ENCODE measurements at regions not wholly inside any gene's neighbourhood (a gene's known extent, or its start where the extent isn't known, plus 50 kb on each side); places are given as distances from the start of the nearest gene placed in this dataset.

DNA sequence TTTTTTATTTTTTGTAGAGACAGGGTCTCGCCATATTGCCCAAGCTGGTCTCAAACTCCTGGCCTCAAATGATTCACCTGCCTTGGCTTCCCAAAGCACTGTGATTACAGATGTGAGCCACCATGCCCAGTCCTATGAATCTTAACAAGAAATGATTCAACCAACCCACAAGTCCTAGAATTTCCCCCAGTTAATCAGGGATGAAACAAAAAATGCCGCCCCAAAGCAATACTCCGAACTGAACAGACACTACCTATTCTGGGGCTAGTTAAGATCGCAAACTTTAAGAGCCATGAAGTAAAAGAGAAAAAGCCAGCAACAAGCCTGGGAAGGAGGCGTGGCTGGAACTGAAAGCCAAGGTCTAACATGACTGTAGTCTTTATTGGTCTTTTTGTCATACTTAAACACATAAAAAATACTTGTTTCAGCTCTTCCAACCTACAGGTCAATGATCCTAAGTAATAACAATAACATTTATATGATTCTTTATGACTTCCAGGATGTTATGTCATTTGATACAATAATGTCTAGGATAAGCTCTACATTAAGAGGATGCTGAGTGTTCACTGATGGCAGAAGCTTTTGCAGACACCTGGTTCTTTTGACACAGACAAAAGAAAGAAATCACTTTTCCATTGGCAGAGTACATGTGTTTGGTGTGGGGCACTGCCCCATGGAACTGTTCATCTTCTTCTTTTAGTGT lies 361.1 kb upstream of the TLE4 start:
- DNase-seq, result no peak
- Mint-ChIP-seq H3K36me3 (ENCODE audit: low read depth) (no peaks in the 10 kb centered on the region), H3K4me1 (ENCODE audit: low read depth) (no peaks in the 10 kb centered on the region), H3K27ac (no peak overlapping the region), H3K27me3 (peaks cover 9% of the 10 kb centered on the region), H3K9me3 (no peaks in the 10 kb centered on the region), H3K4me3 (no peak overlapping the region)

DNA sequence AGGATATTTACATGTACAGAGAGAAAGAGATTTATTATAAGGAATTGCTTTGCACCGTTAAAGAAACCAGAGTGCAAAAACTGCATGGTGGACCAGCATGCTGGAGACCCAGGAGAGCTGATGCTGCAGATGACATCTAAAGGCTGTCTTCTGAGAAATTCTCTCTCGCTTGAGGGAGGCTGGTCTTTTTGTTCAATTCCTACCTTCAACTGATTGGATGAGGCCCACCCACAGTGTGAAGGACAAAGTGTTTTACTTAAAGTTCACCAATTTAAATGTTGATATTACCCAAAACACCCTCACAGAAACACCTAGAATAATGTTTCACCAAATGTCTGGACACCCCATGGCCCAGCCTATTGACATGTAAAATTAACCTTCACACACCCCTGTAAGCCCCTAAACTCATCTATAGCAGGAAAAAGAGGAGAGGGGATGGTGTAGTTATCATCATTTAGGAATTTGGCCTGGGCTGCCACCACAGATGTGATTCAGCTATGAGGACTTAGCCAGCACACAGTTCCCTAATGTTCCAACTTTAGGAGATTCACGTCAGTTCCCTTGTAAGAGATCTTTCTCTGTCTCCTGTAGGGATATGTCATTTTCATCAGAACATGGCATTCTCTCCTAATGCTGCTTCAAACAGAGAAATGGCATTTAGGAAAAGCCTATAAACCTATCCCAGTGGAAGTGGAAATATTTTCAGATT lies 358.2 kb upstream of the TLE4 start:
- Mint-ChIP-seq H3K36me3 (ENCODE audit: low read depth) (no peaks in the 10 kb centered on the region), H3K27ac (no peak overlapping the region), H3K4me1 (ENCODE audit: low read depth) (no peaks in the 10 kb centered on the region), H3K27me3 (peaks cover 9% of the 10 kb centered on the region), H3K4me3 (no peak overlapping the region), H3K9me3 (no peaks in the 10 kb centered on the region)
- DNase-seq, result no peak

DNA sequence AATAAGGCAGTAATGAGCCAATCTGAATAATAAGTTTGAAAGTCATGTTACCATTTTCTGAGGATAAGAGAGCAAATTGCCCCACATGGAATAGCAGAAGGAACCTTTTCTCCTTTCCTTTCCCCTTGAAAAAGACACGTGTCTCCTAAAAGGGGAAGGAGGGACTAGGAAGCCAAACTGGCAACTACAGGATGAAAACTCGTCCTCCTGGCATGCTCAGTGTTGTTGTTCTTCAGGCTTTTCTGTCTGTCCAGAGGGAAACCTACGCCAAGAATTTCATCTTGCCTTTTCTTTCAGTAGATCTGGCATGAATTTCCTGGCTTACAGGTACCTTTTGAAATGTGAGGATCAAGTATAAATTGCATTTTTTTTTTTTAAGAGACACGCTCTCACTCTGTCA lies 355.9 kb upstream of the TLE4 start:
- H3K4me3 Mint-ChIP-seq, result no peak overlapping the region
- no peaks in the 10 kb centered on the region for H3K4me1 Mint-ChIP-seq (ENCODE audit: low read depth)
- H3K27me3 Mint-ChIP-seq, result peaks cover 6% of the 10 kb centered on the region
- no peak for DNase-seq
- no peak overlapping the region for H3K27ac Mint-ChIP-seq
- H3K9me3 Mint-ChIP-seq, result peaks cover 4% of the 10 kb centered on the region
- H3K36me3 Mint-ChIP-seq (ENCODE audit: low read depth), result no peaks in the 10 kb centered on the region

GRCh38 chr9:79220251-79220650 lies 351.5 kb upstream of the TLE4 start:
- Mint-ChIP-seq H3K27ac (no peak overlapping the region), H3K27me3 (no peaks in the 10 kb centered on the region)

DNA sequence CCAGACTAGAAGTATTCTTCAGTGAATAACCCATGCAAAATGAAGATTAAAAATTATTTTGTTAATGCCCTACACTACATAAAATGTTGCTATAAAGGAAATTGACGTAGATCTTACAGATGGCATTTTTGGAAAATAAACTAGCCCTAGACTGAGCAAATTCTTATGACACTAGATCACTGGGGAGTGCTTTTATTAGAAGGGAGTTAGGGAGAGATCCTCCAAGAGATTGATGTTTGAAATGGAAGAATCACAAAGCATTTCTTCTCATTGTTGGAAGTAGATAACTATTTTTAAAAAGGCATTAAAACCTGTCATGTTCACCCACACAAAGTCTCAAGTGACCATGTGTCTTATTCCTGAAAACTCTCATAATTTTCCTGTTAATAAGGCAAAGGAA lies 351.1 kb upstream of the TLE4 start:
- Mint-ChIP-seq H3K9me3 (peaks cover 12% of the 10 kb centered on the region), H3K4me3 (no peak overlapping the region), H3K27me3 (no peaks in the 10 kb centered on the region), H3K4me1 (ENCODE audit: low read depth) (no peaks in the 10 kb centered on the region), H3K36me3 (ENCODE audit: low read depth) (no peaks in the 10 kb centered on the region), H3K27ac (no peak overlapping the region)
- DNase-seq, result no peak

More at GRCh38 chr9:79220251-79220650, 351.5 kb upstream of the TLE4 start:
- H3K9me3 Mint-ChIP-seq, result peaks cover 12% of the 10 kb centered on the region
- no peaks in the 10 kb centered on the region for H3K4me1 Mint-ChIP-seq (ENCODE audit: low read depth)
- DNase-seq, result no peak
- H3K36me3 Mint-ChIP-seq (ENCODE audit: low read depth), result no peaks in the 10 kb centered on the region
- no peak overlapping the region for H3K4me3 Mint-ChIP-seq

DNA sequence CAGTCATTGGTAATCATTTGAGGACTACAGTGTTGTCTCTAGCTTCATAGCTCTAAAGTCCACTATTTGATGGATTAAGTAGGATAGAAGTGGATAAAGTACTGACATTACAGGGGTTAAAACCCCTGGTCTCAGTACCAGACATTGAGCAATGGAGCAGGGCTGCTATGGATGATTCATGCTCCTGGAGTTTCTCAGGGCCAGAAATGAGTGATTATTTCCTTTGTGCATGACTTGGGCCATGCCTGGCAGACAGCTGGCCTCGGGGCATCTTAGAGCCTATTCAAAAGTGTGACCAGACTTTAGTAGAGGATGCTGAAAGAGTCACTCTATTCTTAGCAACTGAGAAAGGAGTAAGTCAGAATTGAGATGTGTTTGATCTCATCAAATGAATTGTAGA lies 350.7 kb upstream of the TLE4 start:
- Mint-ChIP-seq H3K27ac (no peak overlapping the region), H3K4me1 (ENCODE audit: low read depth) (no peaks in the 10 kb centered on the region), H3K4me3 (no peak overlapping the region), H3K9me3 (peaks cover 12% of the 10 kb centered on the region), H3K27me3 (no peaks in the 10 kb centered on the region), H3K36me3 (ENCODE audit: low read depth) (no peaks in the 10 kb centered on the region)
- no peak for DNase-seq

DNA sequence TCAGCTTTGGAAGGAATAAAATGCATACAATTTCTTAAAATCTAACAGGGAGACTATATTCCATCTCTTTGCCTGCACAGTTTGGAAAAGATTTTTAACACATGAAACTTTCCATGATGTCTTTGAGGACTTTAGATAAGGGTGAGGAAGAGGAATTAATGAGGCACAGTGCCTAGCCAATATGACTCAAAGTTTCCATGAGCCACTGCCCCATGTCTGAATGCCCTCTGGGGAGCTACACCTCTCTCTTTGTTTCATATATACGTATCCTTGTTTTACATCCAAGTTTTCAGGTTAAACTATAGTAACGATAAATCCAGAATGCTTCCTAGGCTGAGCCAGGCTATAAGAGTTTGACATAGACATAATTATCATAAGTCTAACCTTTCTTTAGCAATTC lies 349.3 kb upstream of the TLE4 start:
- Mint-ChIP-seq H3K4me3 (no peak overlapping the region), H3K27ac (no peak overlapping the region), H3K9me3 (peaks cover 12% of the 10 kb centered on the region), H3K4me1 (ENCODE audit: low read depth) (no peaks in the 10 kb centered on the region), H3K36me3 (ENCODE audit: low read depth) (no peaks in the 10 kb centered on the region), H3K27me3 (peaks cover 4% of the 10 kb centered on the region)
- no peak for DNase-seq

DNA sequence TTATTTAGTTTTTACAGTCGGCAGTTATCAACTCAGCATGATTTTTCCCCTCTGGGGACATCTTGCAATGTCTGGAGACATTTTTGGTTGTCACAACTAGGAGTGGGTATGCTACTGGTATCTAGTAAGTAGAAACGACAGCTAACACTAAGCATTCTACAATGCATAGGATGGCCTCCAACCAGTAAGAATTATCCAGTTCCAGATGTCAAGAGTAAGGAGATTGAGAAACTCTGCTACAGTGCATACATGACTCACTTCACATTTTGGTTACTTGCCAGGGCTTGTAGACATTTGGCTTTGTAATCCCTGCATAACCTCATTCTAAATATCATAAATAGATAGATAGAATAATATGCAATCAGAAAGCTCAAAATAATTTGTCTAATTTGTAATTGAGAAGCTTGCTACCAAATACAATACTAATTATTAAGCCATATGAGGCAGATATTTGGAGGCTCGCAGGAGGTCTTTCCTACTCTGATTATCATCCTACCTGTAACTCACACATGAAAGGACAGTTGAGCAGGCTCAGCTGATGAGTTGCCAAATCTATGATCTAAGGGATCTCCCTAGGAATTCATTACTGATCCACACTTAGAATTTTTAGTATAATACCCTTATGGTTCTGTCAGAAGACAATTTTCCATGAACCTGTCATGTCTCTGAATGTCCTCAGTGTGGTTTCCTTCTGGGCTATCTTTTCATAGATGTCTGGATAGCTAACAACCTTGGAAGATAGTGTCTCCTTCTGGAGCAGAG lies 346.9 kb upstream of the TLE4 start:
- DNase-seq, result no peak

DNA sequence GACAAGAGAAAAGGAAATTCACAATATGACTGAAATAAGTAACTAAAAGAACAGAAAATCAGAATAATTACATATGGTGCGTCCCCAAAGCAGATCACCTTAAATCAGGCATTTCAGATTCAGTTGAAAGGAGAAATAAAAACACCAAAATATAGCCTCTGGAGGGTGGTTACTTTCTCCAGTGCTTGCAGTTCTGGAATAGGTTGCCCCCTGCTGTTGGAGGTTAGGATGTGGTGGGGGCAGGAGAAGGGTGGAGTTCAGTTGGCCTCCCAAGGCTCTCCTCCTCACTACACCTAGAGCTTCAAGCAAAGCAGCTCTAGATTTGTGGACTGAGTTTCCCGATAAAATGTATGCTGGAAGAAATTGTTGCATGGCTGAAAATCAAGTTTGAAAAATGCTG lies 338.2 kb upstream of the TLE4 start:
- H3K36me3 Mint-ChIP-seq (ENCODE audit: low read depth), result no peaks in the 10 kb centered on the region
- DNase-seq, result no peak

More for the DNA sequence above, 346.9 kb upstream of the TLE4 start:
- Mint-ChIP-seq H3K36me3 (ENCODE audit: low read depth) (no peaks in the 10 kb centered on the region), H3K9me3 (peaks cover 8% of the 10 kb centered on the region), H3K27me3 (peaks cover 7% of the 10 kb centered on the region), H3K4me3 (no peak overlapping the region), H3K27ac (no peak overlapping the region), H3K4me1 (ENCODE audit: low read depth) (no peaks in the 10 kb centered on the region)

DNA sequence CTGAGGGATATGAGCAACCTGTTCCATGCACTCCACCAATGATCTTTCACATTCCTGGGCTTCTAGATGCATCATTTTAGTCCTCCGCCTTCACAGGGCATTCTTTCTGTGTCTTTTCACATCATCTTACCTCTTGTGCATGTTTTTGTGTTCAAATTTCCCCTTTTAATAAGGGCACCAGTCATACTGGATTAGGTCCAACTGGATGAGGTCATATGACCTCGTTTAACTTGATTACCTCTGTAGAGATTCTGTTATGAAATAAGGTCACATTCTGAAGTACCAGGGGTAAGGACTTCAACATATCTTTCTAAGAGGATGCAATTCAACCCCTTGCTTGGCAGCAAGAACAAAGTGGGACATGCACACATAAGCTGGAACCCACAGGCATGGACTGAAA lies 335.3 kb upstream of the TLE4 start:
- no peak for DNase-seq
- H3K9me3 Mint-ChIP-seq, result peaks cover 2% of the 10 kb centered on the region
- H3K36me3 Mint-ChIP-seq (ENCODE audit: low read depth), result no peaks in the 10 kb centered on the region
- no peak overlapping the region for H3K27ac Mint-ChIP-seq
- no peaks in the 10 kb centered on the region for H3K4me1 Mint-ChIP-seq (ENCODE audit: low read depth)
- no peak overlapping the region for H3K4me3 Mint-ChIP-seq
- peaks cover 8% of the 10 kb centered on the region for H3K27me3 Mint-ChIP-seq

More for the DNA sequence above, 338.2 kb upstream of the TLE4 start:
- no peak overlapping the region for H3K4me3 Mint-ChIP-seq
- H3K27me3 Mint-ChIP-seq, result peaks cover 2% of the 10 kb centered on the region
- H3K27ac Mint-ChIP-seq, result no peak overlapping the region
- peaks cover 2% of the 10 kb centered on the region for H3K9me3 Mint-ChIP-seq
- H3K4me1 Mint-ChIP-seq (ENCODE audit: low read depth), result no peaks in the 10 kb centered on the region

GRCh38 chr9:79237861-79238260 lies 333.9 kb upstream of the TLE4 start:
- no peak overlapping the region for H3K4me3 Mint-ChIP-seq
- no peaks in the 10 kb centered on the region for H3K4me1 Mint-ChIP-seq (ENCODE audit: low read depth)
- H3K9me3 Mint-ChIP-seq, result peaks cover 2% of the 10 kb centered on the region
- H3K27ac Mint-ChIP-seq, result no peak overlapping the region
- no peaks in the 10 kb centered on the region for H3K36me3 Mint-ChIP-seq (ENCODE audit: low read depth)
- no peak for DNase-seq
- peaks cover 8% of the 10 kb centered on the region for H3K27me3 Mint-ChIP-seq

DNA sequence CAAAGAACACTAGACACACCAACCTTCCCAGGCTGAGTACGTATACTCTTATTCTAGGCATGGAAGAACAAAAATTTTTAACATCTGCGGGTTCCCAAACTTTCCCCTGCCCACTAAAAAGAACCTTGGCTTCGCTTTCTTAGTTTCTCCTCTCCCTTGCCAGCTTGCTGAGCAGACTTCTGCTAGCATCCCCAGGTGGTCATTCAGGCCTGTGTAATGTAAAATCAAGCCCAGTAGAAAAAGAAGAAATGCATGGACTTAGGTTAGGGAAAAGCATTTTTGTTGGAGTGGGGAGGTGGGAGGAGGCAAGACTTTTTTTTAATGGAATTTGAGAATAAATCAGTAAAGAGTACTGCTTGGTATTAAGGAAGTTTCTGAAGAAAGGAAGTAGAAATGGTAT lies 331.0 kb upstream of the TLE4 start:
- Mint-ChIP-seq H3K9me3 (no peaks in the 10 kb centered on the region), H3K36me3 (ENCODE audit: low read depth) (no peaks in the 10 kb centered on the region), H3K4me3 (no peak overlapping the region), H3K4me1 (ENCODE audit: low read depth) (no peaks in the 10 kb centered on the region), H3K27me3 (peaks cover 17% of the 10 kb centered on the region), H3K27ac (no peak overlapping the region)
- no peak for DNase-seq

DNA sequence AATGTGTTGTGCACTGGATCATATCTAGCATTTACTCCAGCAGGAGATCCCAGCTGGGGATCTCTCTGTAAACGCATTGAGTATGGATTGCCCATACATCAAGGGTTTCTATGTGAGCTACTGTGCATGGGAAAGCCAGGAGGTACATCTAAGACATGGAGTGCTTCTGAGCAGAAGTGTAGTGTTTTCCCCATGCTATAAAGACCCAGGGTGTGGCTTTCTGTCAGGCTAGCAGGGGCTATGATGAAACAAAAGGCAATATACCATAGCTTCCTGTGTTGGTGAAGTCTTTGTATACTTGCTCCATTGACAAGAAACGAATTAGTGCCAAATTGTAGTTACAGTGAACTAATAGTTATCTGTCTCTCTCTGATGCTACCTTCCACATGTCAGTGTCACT lies 329.3 kb upstream of the TLE4 start:
- H3K36me3 Mint-ChIP-seq (ENCODE audit: low read depth), result no peaks in the 10 kb centered on the region
- no peak overlapping the region for H3K4me3 Mint-ChIP-seq
- no peak overlapping the region for H3K27ac Mint-ChIP-seq
- peaks cover 17% of the 10 kb centered on the region for H3K27me3 Mint-ChIP-seq
- H3K9me3 Mint-ChIP-seq, result no peaks in the 10 kb centered on the region
- H3K4me1 Mint-ChIP-seq (ENCODE audit: low read depth), result no peaks in the 10 kb centered on the region
- no peak for DNase-seq

GRCh38 chr9:79246170-79246569 lies 325.6 kb upstream of the TLE4 start:
- Mint-ChIP-seq H3K36me3 (ENCODE audit: low read depth) (no peaks in the 10 kb centered on the region), H3K27ac (no peak overlapping the region), H3K27me3 (peaks cover 10% of the 10 kb centered on the region), H3K4me1 (ENCODE audit: low read depth) (no peaks in the 10 kb centered on the region), H3K9me3 (no peaks in the 10 kb centered on the region), H3K4me3 (no peak overlapping the region)
- no peak for DNase-seq

DNA sequence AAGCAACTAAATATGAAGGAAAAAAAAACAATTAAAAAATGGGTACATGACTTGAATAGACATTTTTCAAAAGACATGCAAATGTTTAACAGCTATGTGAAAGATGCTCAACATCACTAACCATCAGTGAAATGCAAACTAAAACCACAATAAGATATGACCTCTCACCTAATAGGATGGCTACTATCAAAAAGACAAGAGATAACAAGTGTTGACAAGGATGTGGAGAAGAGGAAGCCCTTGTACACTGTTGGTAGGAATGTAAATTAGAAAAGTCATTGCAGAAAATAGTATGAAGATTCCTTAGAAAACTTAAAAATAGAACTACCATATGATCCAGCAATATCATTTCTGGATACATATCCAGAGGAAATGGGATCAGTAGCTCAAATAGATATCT lies 324.7 kb upstream of the TLE4 start:
- Mint-ChIP-seq H3K4me3 (no peak overlapping the region), H3K27me3 (peaks cover 10% of the 10 kb centered on the region), H3K9me3 (no peaks in the 10 kb centered on the region), H3K36me3 (ENCODE audit: low read depth) (no peaks in the 10 kb centered on the region), H3K27ac (no peak overlapping the region), H3K4me1 (ENCODE audit: low read depth) (no peaks in the 10 kb centered on the region)
- DNase-seq, result no peak
